Activated B cell treated with CpG ODN at 0.5 μM for 24 hours (primary cell): ENCODE measurements at regions not wholly inside any gene's neighbourhood (a gene's known extent, or its start where the extent isn't known, plus 50 kb on each side); places are given as distances from the start of the nearest gene placed in this dataset.

ENCODE experiments used
- ATAC-seq: fragments of 200-7000 bp; cut with Tn5 transposase; one replicate; pipeline ENCODE4 v1.10.0; 2021; ENCODE audit warnings: low read depth, mild to moderate bottlenecking, moderate library complexity
- CTCF ChIA-PET: fragments of 350-600 bp; sonication (Branson Sonifier 250); formaldehyde crosslinking; loops from one replicate; lab custom pipeline; 2021; ENCODE audit warnings: antibody characterized with exemption; lab: Charles Lee
- POLR2A ChIA-PET: fragments of 350-600 bp; sonication (Branson Sonifier 250); formaldehyde crosslinking; loops from one replicate; lab custom pipeline; 2021; ENCODE audit warnings: antibody characterized with exemption; lab: Charles Lee
- DNase-seq: peaks from one replicate; pipeline ENCODE4 v3.0.0; 2022
- H3K27ac Mint-ChIP-seq: one replicate; pipeline ENCODE4 v1.8.0; 2020; ENCODE audit warnings: mixed read lengths
- H3K27me3 Mint-ChIP-seq: one replicate; pipeline ENCODE4 v1.8.0; 2021; ENCODE audit warnings: mixed read lengths
- H3K36me3 Mint-ChIP-seq: one replicate; pipeline ENCODE4 v1.8.0; 2021; ENCODE audit warnings: low read depth, mixed read lengths
- H3K4me1 Mint-ChIP-seq: one replicate; pipeline ENCODE4 v1.8.0; 2021; ENCODE audit warnings: mixed read lengths
- H3K4me3 Mint-ChIP-seq: one replicate; pipeline ENCODE4 v1.8.0; 2020; ENCODE audit warnings: mild to moderate bottlenecking, mixed read lengths
- H3K9me3 Mint-ChIP-seq: one replicate; pipeline ENCODE4 v1.8.0; 2020; ENCODE audit warnings: mixed read lengths
- CTCF ChIP-seq: fragments of 200-600 bp; IDR thresholded peaks from one replicate; pipeline ENCODE4 v1.8.0; 2022; ENCODE audit warnings: antibody characterized with exemption, mild to moderate bottlenecking
- intact Hi-C: fragments of 100-400 bp; cut with micrococcal nuclease; formaldehyde crosslinking; loops from one replicate; pipeline ENCODE4 v1.15.1; 2024

- no peak for TF ChIP-seq CTCF
- no peak for ATAC-seq
- intact Hi-C loops: no loop called here
- H3K9me3 Mint-ChIP-seq: peaks cover 16% of the 10 kb centered on the region
- H3K4me1 Mint-ChIP-seq: peaks cover 9% of the 10 kb centered on the region
- no peak overlapping the region for H3K4me3 Mint-ChIP-seq
- H3K27ac Mint-ChIP-seq: no peak overlapping the region
- ChIA-PET POLR2A (no interaction called here), CTCF (no interaction called here)
- H3K27me3 Mint-ChIP-seq: peaks cover 10% of the 10 kb centered on the region
- H3K36me3 Mint-ChIP-seq: no peaks in the 10 kb centered on the region
- DNase-seq: no peak
Measured at GRCh38 chr4:11281720-11282119, 147.0 kb downstream of the HS3ST1 start.

- peaks cover 4% of the 10 kb centered on the region for H3K27me3 Mint-ChIP-seq
- TF ChIP-seq CTCF: no peak
- intact Hi-C loops: no loop called here
- CTCF ChIA-PET: no interaction called here
- no peak overlapping the region for H3K27ac Mint-ChIP-seq
- H3K36me3 Mint-ChIP-seq: no peaks in the 10 kb centered on the region
- no peak overlapping the region for H3K4me3 Mint-ChIP-seq
- no peak for DNase-seq
- H3K9me3 Mint-ChIP-seq: peaks cover 12% of the 10 kb centered on the region
- POLR2A ChIA-PET: no interaction called here
- H3K4me1 Mint-ChIP-seq: no peaks in the 10 kb centered on the region
- no peak for ATAC-seq
Measured at GRCh38 chr4:11271263-11271662, 157.4 kb downstream of the HS3ST1 start.

- Mint-ChIP-seq H3K27me3 (peaks cover 2% of the 10 kb centered on the region), H3K4me1 (no peaks in the 10 kb centered on the region), H3K27ac (no peak overlapping the region), H3K9me3 (peaks cover 12% of the 10 kb centered on the region), H3K36me3 (no peaks in the 10 kb centered on the region), H3K4me3 (no peak overlapping the region)
- TF ChIP-seq CTCF: no peak
- ChIA-PET POLR2A (no interaction called here), CTCF (no interaction called here)
- intact Hi-C loops: no loop called here
- no peak for ATAC-seq
- no peak for DNase-seq
Measured at GRCh38 chr4:11268149-11268548, 160.5 kb downstream of the HS3ST1 start.

- CTCF ChIA-PET: no interaction called here
- intact Hi-C loops: no loop called here
- no peak for TF ChIP-seq CTCF
Measured at GRCh38 chr4:11264841-11265240, 163.9 kb downstream of the HS3ST1 start.

GRCh38 chr4:11264346-11264745, 164.3 kb downstream of the HS3ST1 start:
- ChIA-PET POLR2A (interaction anchor here (0.7 kb wide), 1 partner anchor 342 kb away, joined by 4 read pairs; no protein-coding TSS in a partner anchor), CTCF (no interaction called here)
- peaks cover 12% of the 10 kb centered on the region for H3K9me3 Mint-ChIP-seq
- intact Hi-C loops: no loop called here
- no peaks in the 10 kb centered on the region for H3K36me3 Mint-ChIP-seq
- no peak overlapping the region for H3K27ac Mint-ChIP-seq
- ATAC-seq (no peak), DNase-seq (no peak)
- no peak for TF ChIP-seq CTCF
- H3K27me3 Mint-ChIP-seq: peaks cover 2% of the 10 kb centered on the region
- no peak overlapping the region for H3K4me3 Mint-ChIP-seq
- no peaks in the 10 kb centered on the region for H3K4me1 Mint-ChIP-seq

More at GRCh38 chr4:11264841-11265240, 163.9 kb downstream of the HS3ST1 start:
- ATAC-seq (no peak), DNase-seq (no peak)
- H3K27ac Mint-ChIP-seq: no peak overlapping the region
- no peaks in the 10 kb centered on the region for H3K4me1 Mint-ChIP-seq
- peaks cover 2% of the 10 kb centered on the region for H3K27me3 Mint-ChIP-seq
- no peak overlapping the region for H3K4me3 Mint-ChIP-seq
- POLR2A ChIA-PET: no interaction called here
- no peaks in the 10 kb centered on the region for H3K36me3 Mint-ChIP-seq
- peaks cover 12% of the 10 kb centered on the region for H3K9me3 Mint-ChIP-seq
